Neural progenitor cell (in vitro differentiated cells): ENCODE measurements at regions not wholly inside any gene's neighbourhood (a gene's known extent, or its start where the extent isn't known, plus 50 kb on each side); places are given as distances from the start of the nearest gene placed in this dataset.

Source experiments
- DNase-seq: peaks from one replicate; pipeline ENCODE4 v3.0.0-alpha.2; 2016; ENCODE audit warnings: low spot score
- H2AFZ ChIP-seq: fragments of 200-600 bp; sonication (generic); replicated peaks from 2 replicates; pipeline ENCODE4 v1.6.1; 2016; ENCODE audit warnings: antibody characterized with exemption
- H3F3A ChIP-seq: fragments of 200-600 bp; sonication (generic); 2 replicates; pipeline ENCODE4 v1.6.1; 2016; ENCODE audit warnings: antibody characterized with exemption, low read depth
- H3K27ac ChIP-seq: fragments of 200-600 bp; sonication (generic); 2 replicates; pipeline ENCODE4 v1.5.1; 2016; ENCODE audit warnings: mild to moderate bottlenecking
- H3K27me3 ChIP-seq: fragments of 200-600 bp; sonication (generic); 2 replicates; pipeline ENCODE4 v1.6.1; 2016; ENCODE audit warnings: mild to moderate bottlenecking, moderate library complexity
- H3K36me3 ChIP-seq: fragments of 200-600 bp; sonication (generic); 2 replicates; pipeline ENCODE4 v1.5.1; 2016
- H3K4me1 ChIP-seq: fragments of 200-600 bp; sonication (generic); 2 replicates; pipeline ENCODE4 v1.6.1; 2016; ENCODE audit warnings: mixed run types
- H3K4me2 ChIP-seq: fragments of 200-600 bp; sonication (generic); 2 replicates; pipeline ENCODE4 v1.6.1; 2016
- H3K4me3 ChIP-seq: fragments of 200-600 bp; sonication (generic); 2 replicates; pipeline ENCODE4 v1.5.1; 2016
- H3K79me2 ChIP-seq: fragments of 200-600 bp; sonication (generic); 2 replicates; pipeline ENCODE4 v1.6.1; 2016; ENCODE audit warnings: low read depth
- H3K9ac ChIP-seq: fragments of 200-600 bp; sonication (generic); 2 replicates; pipeline ENCODE4 v1.6.1; 2016
- H3K9me3 ChIP-seq: fragments of 200-600 bp; sonication (generic); 2 replicates; pipeline ENCODE4 v1.5.1; 2016; ENCODE audit warnings: low read depth
- H4K20me1 ChIP-seq: fragments of 200-600 bp; sonication (generic); 2 replicates; pipeline ENCODE4 v1.6.1; 2016; ENCODE audit warnings: low read depth
- H3K27ac Mint-ChIP-seq: 3 replicates; pipeline ENCODE4 v1.8.0; 2021; ENCODE audit warnings: mixed read lengths
- H3K27me3 Mint-ChIP-seq: 2 replicates; pipeline ENCODE4 v1.8.0; 2022; ENCODE audit warnings: low read depth, mild to moderate bottlenecking, inconsistent platforms, moderate library complexity, mixed read lengths; ENCODE audit not compliant: insufficient read depth
- H3K36me3 Mint-ChIP-seq: 3 replicates; pipeline ENCODE4 v1.8.0; 2021; ENCODE audit warnings: mixed read lengths
- H3K4me1 Mint-ChIP-seq: 3 replicates; pipeline ENCODE4 v1.8.0; 2021; ENCODE audit warnings: mixed read lengths
- H3K4me3 Mint-ChIP-seq: 3 replicates; pipeline ENCODE4 v1.8.0; 2021; ENCODE audit warnings: mild to moderate bottlenecking, moderate library complexity, mixed read lengths
- H3K9me3 Mint-ChIP-seq: 3 replicates; pipeline ENCODE4 v1.8.0; 2020; ENCODE audit warnings: mixed read lengths
- CTCF ChIP-seq: fragments of 200-600 bp; sonication (generic); IDR thresholded peaks from 2 replicates; pipeline ENCODE4 v1.5.1; 2017; ENCODE audit warnings: antibody characterized with exemption, mild to moderate bottlenecking
- EZH2 ChIP-seq: fragments of 200-600 bp; sonication (generic); IDR thresholded peaks from 2 replicates; pipeline ENCODE4 v1.6.1; 2017; ENCODE audit warnings: antibody characterized with exemption, mild to moderate bottlenecking, moderate library complexity
- EZH2phosphoT487 ChIP-seq: fragments of 200-600 bp; sonication (generic); IDR thresholded peaks from 2 replicates; pipeline ENCODE4 v1.6.1; 2017; ENCODE audit warnings: antibody characterized with exemption

GRCh38 chr4:71210823-71211222 is 128.0 kb upstream of the SLC4A4 start:
- Histone ChIP-seq H3K4me2 (no peak overlapping the region), H3K27me3 (no peaks in the 10 kb centered on the region), H4K20me1 (no peaks in the 10 kb centered on the region), H3K79me2 (no peaks in the 10 kb centered on the region), H3K4me3 (no peak overlapping the region), H3K36me3 (no peaks in the 10 kb centered on the region), H2AFZ (no peak overlapping the region), H3K9ac (no peak overlapping the region), H3K4me1 (no peaks in the 10 kb centered on the region), H3F3A (no peaks in the 10 kb centered on the region), H3K27ac (no peak overlapping the region), H3K9me3 (no peaks in the 10 kb centered on the region)
- Mint-ChIP-seq H3K27me3 (no peaks in the 10 kb centered on the region), H3K4me1 (no peaks in the 10 kb centered on the region), H3K27ac (no peak overlapping the region), H3K9me3 (no peaks in the 10 kb centered on the region), H3K4me3 (no peak overlapping the region), H3K36me3 (no peaks in the 10 kb centered on the region)
- TF ChIP-seq EZH2, result no peak
- no peak for TF ChIP-seq CTCF
- TF ChIP-seq EZH2phosphoT487, result no peak
- no peak for DNase-seq

- Mint-ChIP-seq H3K4me1 (no peaks in the 10 kb centered on the region), H3K9me3 (no peaks in the 10 kb centered on the region), H3K36me3 (no peaks in the 10 kb centered on the region), H3K27me3 (no peaks in the 10 kb centered on the region), H3K4me3 (no peak overlapping the region), H3K27ac (no peak overlapping the region)
- Histone ChIP-seq H3K27me3 (no peaks in the 10 kb centered on the region), H3K9me3 (no peaks in the 10 kb centered on the region), H2AFZ (no peak overlapping the region), H3K79me2 (no peaks in the 10 kb centered on the region), H3K4me1 (no peaks in the 10 kb centered on the region), H3K4me3 (no peak overlapping the region), H3K27ac (no peak overlapping the region), H3F3A (no peaks in the 10 kb centered on the region), H3K9ac (no peak overlapping the region), H3K4me2 (no peak overlapping the region), H3K36me3 (no peaks in the 10 kb centered on the region), H4K20me1 (no peaks in the 10 kb centered on the region)
- TF ChIP-seq EZH2, result no peak
- no peak for TF ChIP-seq CTCF
- TF ChIP-seq EZH2phosphoT487, result no peak
- no peak for DNase-seq
These were observed 127.1 kb upstream of the SLC4A4 start for GRCh38 chr4:71211748-71212147.

GRCh38 chr4:71212216-71212615 is 126.6 kb upstream of the SLC4A4 start:
- no peak for TF ChIP-seq CTCF
- TF ChIP-seq EZH2phosphoT487, result no peak
- TF ChIP-seq EZH2, result no peak
- Histone ChIP-seq H3K4me1 (no peaks in the 10 kb centered on the region), H4K20me1 (no peaks in the 10 kb centered on the region), H3K4me3 (no peak overlapping the region), H3K79me2 (no peaks in the 10 kb centered on the region), H3K36me3 (no peaks in the 10 kb centered on the region), H3K9ac (no peak overlapping the region), H3K27me3 (no peaks in the 10 kb centered on the region), H3F3A (no peaks in the 10 kb centered on the region), H2AFZ (no peak overlapping the region), H3K27ac (no peak overlapping the region), H3K4me2 (no peak overlapping the region), H3K9me3 (no peaks in the 10 kb centered on the region)
- Mint-ChIP-seq H3K27me3 (no peaks in the 10 kb centered on the region), H3K4me1 (no peaks in the 10 kb centered on the region), H3K36me3 (no peaks in the 10 kb centered on the region), H3K4me3 (no peak overlapping the region), H3K9me3 (no peaks in the 10 kb centered on the region), H3K27ac (no peak overlapping the region)
- DNase-seq, result no peak

- Mint-ChIP-seq H3K27me3 (no peaks in the 10 kb centered on the region), H3K36me3 (no peaks in the 10 kb centered on the region), H3K4me3 (no peak overlapping the region), H3K4me1 (no peaks in the 10 kb centered on the region), H3K9me3 (no peaks in the 10 kb centered on the region), H3K27ac (no peak overlapping the region)
- Histone ChIP-seq H3K4me3 (no peak overlapping the region), H3K4me1 (no peaks in the 10 kb centered on the region), H3K27me3 (no peaks in the 10 kb centered on the region), H3K9ac (no peak overlapping the region), H3K9me3 (no peaks in the 10 kb centered on the region), H3K79me2 (no peaks in the 10 kb centered on the region), H4K20me1 (no peaks in the 10 kb centered on the region), H3K4me2 (no peak overlapping the region), H3K27ac (no peak overlapping the region), H2AFZ (no peak overlapping the region), H3F3A (no peaks in the 10 kb centered on the region), H3K36me3 (no peaks in the 10 kb centered on the region)
- DNase-seq, result no peak
- TF ChIP-seq EZH2 (no peak), EZH2phosphoT487 (no peak), CTCF (no peak)
These were observed 124.2 kb upstream of the SLC4A4 start for GRCh38 chr4:71214578-71214977.
